ENCODE measurements at regions not wholly inside any gene's neighbourhood (a gene's known extent, or its start where the extent isn't known, plus 50 kb on each side); places are given as distances from the start of the nearest gene placed in this dataset.
"Not testable (repeated sequence)": the region's sequence is repeated elsewhere in the genome, so short reads cannot be mapped to it uniquely, and the experiment has no call there.

DNA sequence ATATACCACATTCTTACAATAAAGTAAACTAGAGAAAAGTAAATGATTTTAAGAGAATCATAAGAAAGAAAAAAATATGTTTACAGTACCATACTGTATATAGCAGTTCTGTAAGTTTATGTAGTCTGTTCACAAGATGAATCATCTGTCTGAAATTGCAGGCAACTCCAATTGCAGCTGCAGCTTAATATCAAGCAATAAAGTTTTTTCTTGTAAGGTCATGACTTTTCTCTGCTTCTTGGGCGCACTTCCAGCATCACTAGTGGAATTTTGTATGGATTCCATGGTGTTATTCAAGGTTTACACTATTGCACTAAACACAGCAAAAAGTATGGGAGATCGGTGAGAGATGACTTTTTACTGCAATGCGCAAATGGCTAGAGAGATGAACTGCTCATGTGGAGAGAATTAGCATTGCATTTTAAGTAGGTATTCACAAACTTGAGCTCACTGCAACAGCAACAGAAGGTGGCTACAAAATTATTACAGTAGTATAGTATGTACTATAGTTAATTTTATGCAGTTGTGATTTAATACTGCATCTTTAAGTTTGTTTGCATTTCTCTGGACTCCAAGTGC, 445.4 kb upstream of the OR4E1 start:
- Histone ChIP-seq H3K4me3 (no peak overlapping the region), H3K9me3 (ENCODE audit: low read depth, low read length) (no peaks in the 10 kb centered on the region), H3K27ac (no peak overlapping the region), H3K36me3 (ENCODE audit: insufficient read depth, low read length) (no peaks in the 10 kb centered on the region), H3K9ac (ENCODE audit: insufficient read length) (no peak overlapping the region)
- no peak for DNase-seq (ENCODE audit: low read depth, low spot score)
- TF ChIP-seq POLR2AphosphoS5 (IDR thresholded peaks at IDR 0.05; ENCODE audit: borderline replicate concordance, low read depth, low read length) (no peak), EZH2 (IDR thresholded peaks at IDR 0.05) (no peak)

GRCh38 chr14:22113401-22113800, 439.8 kb upstream of the OR4E1 start:
- Histone ChIP-seq H3K4me3 (no peak overlapping the region), H3K27ac (no peak overlapping the region), H3K36me3 (ENCODE audit: insufficient read depth, low read length) (no peaks in the 10 kb centered on the region), H3K9ac (ENCODE audit: insufficient read length) (no peak overlapping the region), H3K9me3 (ENCODE audit: low read depth, low read length) (no peaks in the 10 kb centered on the region)
- TF ChIP-seq POLR2AphosphoS5 (IDR thresholded peaks at IDR 0.05; ENCODE audit: borderline replicate concordance, low read depth, low read length), result no peak
- TF ChIP-seq EZH2 (IDR thresholded peaks at IDR 0.05), result no peak
- no peak for TF ChIP-seq FOXP2 (optimal IDR thresholded peaks at IDR 0.05; ENCODE audit: control extremely low read depth, extremely low read length, insufficient read depth)
- DNase-seq (ENCODE audit: low read depth, low spot score), result no peak

- TF ChIP-seq FOXP2 (optimal IDR thresholded peaks at IDR 0.05; ENCODE audit: control extremely low read depth, extremely low read length, insufficient read depth), result no peak
- TF ChIP-seq POLR2AphosphoS5 (IDR thresholded peaks at IDR 0.05; ENCODE audit: borderline replicate concordance, low read depth, low read length), result no peak
- TF ChIP-seq EZH2 (IDR thresholded peaks at IDR 0.05), result no peak
- no peaks in the 10 kb centered on the region for H3K36me3 ChIP-seq (ENCODE audit: insufficient read depth, low read length)
- no peak overlapping the region for H3K27ac ChIP-seq
- no peak overlapping the region for H3K4me3 ChIP-seq
- no peak for DNase-seq (ENCODE audit: low read depth, low spot score)
- no peak overlapping the region for H3K9ac ChIP-seq (ENCODE audit: insufficient read length)
- no peaks in the 10 kb centered on the region for H3K9me3 ChIP-seq (ENCODE audit: low read depth, low read length)
These were observed 438.4 kb upstream of the OR4E1 start for GRCh38 chr14:22112004-22112403.

- TF ChIP-seq FOXP2 (optimal IDR thresholded peaks at IDR 0.05; ENCODE audit: control extremely low read depth, extremely low read length, insufficient read depth), result no peak
- TF ChIP-seq POLR2AphosphoS5 (IDR thresholded peaks at IDR 0.05; ENCODE audit: borderline replicate concordance, low read depth, low read length), result no peak
- no peak for TF ChIP-seq EZH2 (IDR thresholded peaks at IDR 0.05)
These were observed 434.1 kb upstream of the OR4E1 start for GRCh38 chr14:22107753-22108152.

DNA sequence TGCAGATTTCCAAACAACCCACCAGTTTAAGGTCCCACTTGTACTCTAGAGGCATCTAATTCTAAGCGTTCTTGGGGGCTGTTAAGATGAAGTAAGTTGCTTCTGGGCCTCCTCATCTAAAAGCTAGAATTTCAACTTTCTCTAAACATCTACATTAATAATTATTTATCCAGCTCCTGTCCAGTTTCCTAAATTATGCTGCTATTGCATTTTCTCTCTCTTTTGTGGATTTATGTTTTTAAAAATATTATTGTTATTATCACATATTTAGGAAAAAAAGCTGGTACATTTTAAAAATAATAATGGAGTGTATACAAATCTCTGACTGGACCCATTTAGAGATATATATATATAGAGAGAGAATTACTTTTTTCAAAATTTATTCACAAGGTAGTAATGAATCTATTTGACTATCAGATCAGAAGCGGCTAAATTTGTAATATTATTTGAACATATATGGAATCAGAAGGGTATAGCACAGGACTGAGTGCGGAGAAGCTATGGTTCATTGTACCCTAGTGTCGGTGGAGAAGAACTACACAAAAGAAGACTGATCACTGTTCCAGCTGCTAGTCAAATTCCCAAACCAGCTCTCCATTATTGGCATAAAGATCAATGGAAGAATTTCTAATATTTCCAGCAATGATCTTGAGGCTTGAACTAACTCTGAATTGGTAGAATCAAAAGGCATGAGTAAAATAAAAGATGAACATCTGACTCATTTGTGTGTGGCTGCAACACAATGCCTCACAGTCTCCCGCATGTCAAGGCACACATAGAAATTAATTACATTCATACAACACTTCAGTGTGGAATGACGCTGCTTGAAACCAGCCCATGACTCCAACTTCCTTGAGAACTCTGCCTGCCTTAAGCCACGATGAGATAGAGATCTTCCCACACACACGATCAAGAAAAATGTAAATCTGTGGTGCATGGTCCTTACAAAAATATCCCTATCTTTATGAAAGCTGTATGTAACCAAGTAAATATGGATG, 433.4 kb upstream of the OR4E1 start:
- no peak for DNase-seq (ENCODE audit: low read depth, low spot score)

More at GRCh38 chr14:22107753-22108152, 434.1 kb upstream of the OR4E1 start:
- Histone ChIP-seq H3K4me3 (peak overlapping the region; percentile 18; the same call in 1 of the 2 replicates), H3K36me3 (ENCODE audit: insufficient read depth, low read length) (no peaks in the 10 kb centered on the region), H3K27ac (peak overlapping the region; percentile 65; the same call in 1 of the 2 replicates), H3K9me3 (ENCODE audit: low read depth, low read length) (no peaks in the 10 kb centered on the region), H3K9ac (ENCODE audit: insufficient read length) (no peak overlapping the region)
- no peak for DNase-seq (ENCODE audit: low read depth, low spot score)

DNA sequence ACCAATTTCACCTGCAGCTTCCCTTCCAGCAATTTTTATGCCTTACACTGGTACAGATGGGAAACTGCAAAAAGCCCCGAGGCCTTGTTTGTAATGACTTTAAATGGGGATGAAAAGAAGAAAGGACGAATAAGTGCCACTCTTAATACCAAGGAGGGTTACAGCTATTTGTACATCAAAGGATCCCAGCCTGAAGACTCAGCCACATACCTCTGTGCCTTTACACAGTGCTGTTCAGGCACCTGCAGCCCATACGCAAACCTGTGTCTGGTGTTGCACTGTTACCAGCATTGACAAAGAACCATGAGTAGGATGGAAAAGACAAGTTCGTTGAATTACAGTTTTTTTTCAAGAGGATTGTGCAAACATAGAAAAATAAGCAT, 432.0 kb upstream of the OR4E1 start:
- Histone ChIP-seq H3K27ac (no peak overlapping the region), H3K9me3 (ENCODE audit: low read depth, low read length) (no peaks in the 10 kb centered on the region), H3K9ac (ENCODE audit: insufficient read length) (no peak overlapping the region), H3K4me3 (no peak overlapping the region), H3K36me3 (ENCODE audit: insufficient read depth, low read length) (no peaks in the 10 kb centered on the region)
- no peak for DNase-seq (ENCODE audit: low read depth, low spot score)
- TF ChIP-seq FOXP2 (optimal IDR thresholded peaks at IDR 0.05; ENCODE audit: control extremely low read depth, extremely low read length, insufficient read depth), result no peak
- TF ChIP-seq EZH2 (IDR thresholded peaks at IDR 0.05), result no peak
- TF ChIP-seq POLR2AphosphoS5 (IDR thresholded peaks at IDR 0.05; ENCODE audit: borderline replicate concordance, low read depth, low read length), result no peak

More for the DNA sequence above, 433.4 kb upstream of the OR4E1 start:
- H3K9ac ChIP-seq (ENCODE audit: insufficient read length), result no peak overlapping the region
- TF ChIP-seq FOXP2 (optimal IDR thresholded peaks at IDR 0.05; ENCODE audit: control extremely low read depth, extremely low read length, insufficient read depth), result no peak
- TF ChIP-seq POLR2AphosphoS5 (IDR thresholded peaks at IDR 0.05; ENCODE audit: borderline replicate concordance, low read depth, low read length), result no peak
- peak overlapping the region; percentile 18; the same call in 1 of the 2 replicates for H3K4me3 ChIP-seq
- H3K36me3 ChIP-seq (ENCODE audit: insufficient read depth, low read length), result no peaks in the 10 kb centered on the region
- no peaks in the 10 kb centered on the region for H3K9me3 ChIP-seq (ENCODE audit: low read depth, low read length)
- peak overlapping the region; percentile 65; the same call in 1 of the 2 replicates for H3K27ac ChIP-seq

DNA sequence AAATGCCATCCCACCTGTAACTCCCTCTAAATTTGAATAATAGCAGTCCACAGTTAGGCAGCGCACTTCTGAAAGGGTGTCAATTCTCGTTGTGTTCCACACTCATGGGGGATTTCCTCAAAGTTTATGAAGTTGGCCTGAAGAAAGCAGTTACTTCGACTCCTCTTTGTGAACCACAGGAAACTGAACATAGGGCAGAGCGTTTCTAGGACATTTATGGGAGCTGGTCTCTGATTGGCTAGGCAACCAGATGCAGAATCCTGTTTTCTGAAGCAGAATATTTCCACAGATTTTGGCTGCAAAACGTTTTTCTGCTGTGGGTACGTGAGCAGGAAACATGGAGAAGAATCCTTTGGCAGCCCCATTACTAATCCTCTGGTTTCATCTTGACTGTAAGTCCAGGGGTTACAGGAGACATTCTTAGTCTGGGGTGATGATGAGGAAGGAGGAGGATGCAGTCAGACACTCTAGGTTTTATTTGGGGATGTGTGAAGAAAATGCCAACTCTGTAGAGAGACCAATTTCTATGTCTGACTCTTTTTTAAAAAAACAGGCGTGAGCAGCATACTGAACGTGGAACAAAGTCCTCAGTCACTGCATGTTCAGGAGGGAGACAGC, 431.5 kb upstream of the OR4E1 start:
- Histone ChIP-seq H3K4me3 (no peak overlapping the region), H3K27ac (no peak overlapping the region), H3K36me3 (ENCODE audit: insufficient read depth, low read length) (no peaks in the 10 kb centered on the region), H3K9ac (ENCODE audit: insufficient read length) (no peak overlapping the region), H3K9me3 (ENCODE audit: low read depth, low read length) (no peaks in the 10 kb centered on the region)
- TF ChIP-seq EZH2 (IDR thresholded peaks at IDR 0.05) (no peak), FOXP2 (optimal IDR thresholded peaks at IDR 0.05; ENCODE audit: control extremely low read depth, extremely low read length, insufficient read depth) (no peak), POLR2AphosphoS5 (IDR thresholded peaks at IDR 0.05; ENCODE audit: borderline replicate concordance, low read depth, low read length) (no peak)
- no peak for DNase-seq (ENCODE audit: low read depth, low spot score)

- H3K9me3 ChIP-seq (ENCODE audit: low read depth, low read length); H3K9ac ChIP-seq (ENCODE audit: insufficient read length); H3K36me3 ChIP-seq (ENCODE audit: insufficient read depth, low read length); H3K27ac ChIP-seq; DNase-seq (ENCODE audit: low read depth, low spot score); H3K4me3 ChIP-seq: not testable (repeated sequence)
These were observed 427.1 kb upstream of the OR4E1 start for GRCh38 chr14:22100764-22101120.

Data from SK-N-MC (cell line).